ENCODE measurements at regions not wholly inside any gene's neighbourhood (a gene's known extent, or its start where the extent isn't known, plus 50 kb on each side); places are given as distances from the start of the nearest gene placed in this dataset.

- TF ChIP-seq CTCF (IDR thresholded peaks at IDR 0.05) (no peak), ZFX (IDR thresholded peaks at IDR 0.05; ENCODE audit: borderline replicate concordance) (no peak)
These were observed 63.4 kb upstream of the ENPEP start for GRCh38 chr4:110412354-110413065.

Measured in 22Rv1 (cell line).